ENCODE measurements at regions not wholly inside any gene's neighbourhood (a gene's known extent, or its start where the extent isn't known, plus 50 kb on each side); places are given as distances from the start of the nearest gene placed in this dataset.

DNA sequence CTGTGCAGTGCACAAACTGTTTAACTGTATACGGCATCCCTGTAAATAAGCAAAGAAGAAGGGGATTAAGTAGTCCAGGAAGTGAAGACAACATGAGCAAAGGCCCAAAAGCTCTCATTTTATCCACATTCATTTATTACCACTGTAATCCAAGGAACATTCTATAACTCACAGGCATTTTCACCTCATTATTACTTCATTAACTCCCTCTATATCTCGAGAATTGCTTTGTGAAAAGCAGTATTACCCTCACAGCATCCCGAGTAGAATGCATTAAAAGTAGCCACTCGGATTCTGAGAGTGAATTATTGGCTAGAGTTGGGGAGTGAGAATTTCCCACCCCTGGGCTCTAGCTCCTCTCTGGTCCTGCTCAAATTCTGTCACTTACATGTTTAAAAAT is 51.0 kb upstream of the CHCHD3 start:
- ATAC-seq = no peak
- no peak for DNase-seq
- 73 to 78% (median 74%) methylated on average over 4 of the region's 4 CpGs for WGBS, 3 donors
- H3K4me3 ChIP-seq = no peak overlapping the region
- intact Hi-C loops (cut with DNase I) = no loop called here
- H3K36me3 ChIP-seq (ENCODE audit: insufficient read depth in 1 of 2, low read depth in 1 of 2) = no peaks in the 10 kb centered on the region
- H3K4me1 ChIP-seq = no peaks in the 10 kb centered on the region
- H3K9me3 ChIP-seq = no peaks in the 10 kb centered on the region
- no peaks in the 10 kb centered on the region for H3K27me3 ChIP-seq (ENCODE audit: insufficient read depth in 3 of 3, low read length in 2 of 3)
- no peak overlapping the region for H3K27ac ChIP-seq
- TF ChIP-seq, protein P1, sequence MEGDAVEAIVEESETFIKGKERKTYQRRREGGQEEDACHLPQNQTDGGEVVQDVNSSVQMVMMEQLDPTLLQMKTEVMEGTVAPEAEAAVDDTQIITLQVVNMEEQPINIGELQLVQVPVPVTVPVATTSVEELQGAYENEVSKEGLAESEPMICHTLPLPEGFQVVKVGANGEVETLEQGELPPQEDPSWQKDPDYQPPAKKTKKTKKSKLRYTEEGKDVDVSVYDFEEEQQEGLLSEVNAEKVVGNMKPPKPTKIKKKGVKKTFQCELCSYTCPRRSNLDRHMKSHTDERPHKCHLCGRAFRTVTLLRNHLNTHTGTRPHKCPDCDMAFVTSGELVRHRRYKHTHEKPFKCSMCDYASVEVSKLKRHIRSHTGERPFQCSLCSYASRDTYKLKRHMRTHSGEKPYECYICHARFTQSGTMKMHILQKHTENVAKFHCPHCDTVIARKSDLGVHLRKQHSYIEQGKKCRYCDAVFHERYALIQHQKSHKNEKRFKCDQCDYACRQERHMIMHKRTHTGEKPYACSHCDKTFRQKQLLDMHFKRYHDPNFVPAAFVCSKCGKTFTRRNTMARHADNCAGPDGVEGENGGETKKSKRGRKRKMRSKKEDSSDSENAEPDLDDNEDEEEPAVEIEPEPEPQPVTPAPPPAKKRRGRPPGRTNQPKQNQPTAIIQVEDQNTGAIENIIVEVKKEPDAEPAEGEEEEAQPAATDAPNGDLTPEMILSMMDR (IDR thresholded peaks at IDR 0.05) = no peak

DNA sequence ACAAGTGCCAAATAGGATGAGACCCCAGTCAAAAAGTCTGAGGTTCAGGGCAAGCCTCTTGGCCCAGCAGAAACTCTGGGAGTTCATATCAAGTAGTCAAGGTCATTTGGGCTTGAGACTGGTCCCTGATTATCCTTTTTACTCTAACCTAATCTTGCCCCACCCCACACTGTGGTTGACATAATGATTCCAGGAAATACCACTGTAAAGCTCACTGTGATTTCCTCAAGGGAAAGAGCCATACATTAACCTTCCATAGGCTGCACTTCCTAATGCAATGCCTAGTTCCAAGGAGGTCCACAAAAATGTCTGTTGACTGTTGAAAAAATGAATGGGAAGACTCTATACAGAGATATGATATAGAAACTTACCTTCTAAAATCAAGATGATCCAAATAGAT is 52.9 kb upstream of the CHCHD3 start:
- TF ChIP-seq, protein P1 (IDR thresholded peaks at IDR 0.05) = no peak
- Histone ChIP-seq H3K9me3 (no peaks in the 10 kb centered on the region), H3K36me3 (ENCODE audit: insufficient read depth in 1 of 2, low read depth in 1 of 2) (no peaks in the 10 kb centered on the region), H3K4me3 (no peak overlapping the region), H3K27me3 (ENCODE audit: insufficient read depth in 3 of 3, low read length in 2 of 3) (no peaks in the 10 kb centered on the region), H3K27ac (no peak overlapping the region), H3K4me1 (no peaks in the 10 kb centered on the region)
- DNase-seq = no peak
- no peak for ATAC-seq
- intact Hi-C loops (cut with DNase I) = no loop called here

DNA sequence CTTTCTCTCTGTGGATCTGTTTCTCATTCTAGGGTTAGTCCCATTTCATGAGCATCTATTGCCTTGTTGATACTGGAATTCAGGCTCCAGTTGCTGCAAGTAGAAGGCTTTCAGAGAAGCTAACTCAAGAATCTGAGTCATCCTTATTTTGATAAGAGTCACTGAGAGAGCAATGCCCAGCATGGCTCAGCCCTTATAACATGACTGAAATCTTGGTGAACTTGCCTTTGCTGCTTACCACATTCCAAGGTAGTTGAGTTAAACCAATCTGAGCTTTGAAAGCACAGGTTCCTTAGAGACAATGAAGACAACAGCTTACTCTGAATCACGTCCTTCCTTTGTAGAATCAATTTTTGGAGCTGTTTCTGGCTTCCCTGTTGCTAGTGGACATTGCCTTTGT is 53.6 kb upstream of the CHCHD3 start:
- WGBS, 3 donors = 52 to 88% (median 73%) methylated on average over 1 of the region's 1 CpG
- Histone ChIP-seq H3K27ac (no peak overlapping the region), H3K4me3 (no peak overlapping the region), H3K4me1 (no peaks in the 10 kb centered on the region), H3K9me3 (no peaks in the 10 kb centered on the region), H3K27me3 (ENCODE audit: insufficient read depth in 3 of 3, low read length in 2 of 3) (no peaks in the 10 kb centered on the region), H3K36me3 (ENCODE audit: insufficient read depth in 1 of 2, low read depth in 1 of 2) (no peaks in the 10 kb centered on the region)
- TF ChIP-seq, protein P1 (IDR thresholded peaks at IDR 0.05) = no peak
- intact Hi-C loops (cut with DNase I) = no loop called here
- ATAC-seq (no peak), DNase-seq (no peak)

DNA sequence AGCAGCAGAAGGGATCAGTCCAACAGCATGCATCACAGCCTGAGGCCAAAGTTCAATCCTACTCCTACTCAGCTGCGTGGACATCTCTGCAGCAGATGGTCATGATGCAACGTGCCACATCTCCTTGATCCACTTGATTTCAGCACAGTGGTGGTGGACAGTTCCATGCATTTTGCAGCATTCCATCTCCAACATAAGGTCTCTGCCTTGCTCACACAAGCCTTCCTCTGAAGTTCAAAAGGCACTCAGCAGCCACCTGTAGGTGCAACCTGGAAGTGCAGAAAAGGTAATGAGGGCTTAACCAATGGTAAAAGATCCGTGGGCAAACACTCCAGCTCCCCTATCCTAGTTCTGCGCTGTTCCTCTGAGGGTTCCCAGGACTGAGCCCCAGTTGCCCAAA is 57.5 kb upstream of the CHCHD3 start:
- no peak overlapping the region for H3K4me3 ChIP-seq
- H3K36me3 ChIP-seq (ENCODE audit: insufficient read depth in 1 of 2, low read depth in 1 of 2) = no peaks in the 10 kb centered on the region
- intact Hi-C loops (cut with DNase I) = no loop called here
- TF ChIP-seq, protein P1 (IDR thresholded peaks at IDR 0.05) = no peak
- H3K27me3 ChIP-seq (ENCODE audit: insufficient read depth in 3 of 3, low read length in 2 of 3) = no peaks in the 10 kb centered on the region
- H3K4me1 ChIP-seq = no peaks in the 10 kb centered on the region
- H3K9me3 ChIP-seq = no peaks in the 10 kb centered on the region
- no peak overlapping the region for H3K27ac ChIP-seq
- DNase-seq = no peak
- peak in 1 of 4 donors; percentile 27 for ATAC-seq
- WGBS, 3 donors = 40 to 56% (median 42%) methylated on average over 4 of the region's 4 CpGs

DNA sequence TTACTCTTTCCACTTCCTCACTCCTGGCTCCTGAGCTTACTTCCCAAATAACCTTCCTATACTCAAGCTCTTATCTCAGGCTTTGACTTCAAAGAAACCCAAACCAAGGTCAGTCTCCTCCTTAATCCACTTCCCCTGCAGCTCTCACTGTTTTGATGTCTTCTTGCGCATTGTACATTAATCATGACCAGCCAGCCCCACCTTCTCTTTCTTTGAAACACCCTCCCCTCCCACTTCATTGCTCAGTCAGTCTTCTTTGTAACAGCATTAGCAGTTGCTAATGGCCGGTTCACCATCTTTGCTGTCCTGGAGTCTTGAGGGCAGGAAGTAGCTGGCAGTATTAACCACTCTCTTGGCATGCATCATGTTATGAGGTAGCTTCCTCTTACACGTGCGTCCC is 57.9 kb upstream of the CHCHD3 start:
- H3K27me3 ChIP-seq (ENCODE audit: insufficient read depth in 3 of 3, low read length in 2 of 3) = no peaks in the 10 kb centered on the region
- H3K36me3 ChIP-seq (ENCODE audit: insufficient read depth in 1 of 2, low read depth in 1 of 2) = no peaks in the 10 kb centered on the region
- no peak overlapping the region for H3K4me3 ChIP-seq
- intact Hi-C loops (cut with DNase I) = no loop called here
- no peaks in the 10 kb centered on the region for H3K4me1 ChIP-seq
- H3K27ac ChIP-seq = no peak overlapping the region
- 52 to 62% (median 54%) methylated on average over 4 of the region's 4 CpGs for WGBS, 3 donors
- ATAC-seq (no peak), DNase-seq (no peak)
- no peaks in the 10 kb centered on the region for H3K9me3 ChIP-seq
- TF ChIP-seq, protein P1 (IDR thresholded peaks at IDR 0.05) = no peak

Data from psoas muscle (tissue), 7 donors.